ENCODE measurements at regions not wholly inside any gene's neighbourhood (a gene's known extent, or its start where the extent isn't known, plus 50 kb on each side); places are given as distances from the start of the nearest gene placed in this dataset.

DNA sequence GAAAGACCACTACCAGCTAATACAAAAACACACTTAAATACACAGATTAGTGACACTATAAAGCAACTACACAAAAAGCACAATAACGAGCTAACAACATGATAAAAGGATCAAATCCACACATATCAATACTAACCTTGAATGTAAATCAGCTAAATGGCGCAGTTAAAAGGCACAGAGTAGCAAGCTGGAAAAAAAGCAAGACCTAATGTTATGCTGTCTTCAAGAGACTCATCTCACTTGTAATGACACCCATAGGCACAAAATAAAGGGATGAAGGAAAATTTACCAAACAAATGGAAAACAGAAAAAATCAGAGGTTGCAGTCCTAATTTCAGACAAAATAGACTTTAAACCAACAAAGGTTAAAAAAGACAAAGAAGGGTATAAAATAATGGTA, 86.3 kb downstream of the NUS1 start:
- Mint-ChIP-seq H3K27me3 (ENCODE audit: insufficient read depth) (no peaks in the 10 kb centered on the region; the same call in 1 of the 2 replicates), H3K27ac (no peak overlapping the region), H3K4me1 (ENCODE audit: low read depth) (no peaks in the 10 kb centered on the region), H3K4me3 (no peak overlapping the region), H3K9me3 (peaks cover 10% of the 10 kb centered on the region), H3K36me3 (ENCODE audit: low read depth) (no peaks in the 10 kb centered on the region)
- TF ChIP-seq, protein P1, sequence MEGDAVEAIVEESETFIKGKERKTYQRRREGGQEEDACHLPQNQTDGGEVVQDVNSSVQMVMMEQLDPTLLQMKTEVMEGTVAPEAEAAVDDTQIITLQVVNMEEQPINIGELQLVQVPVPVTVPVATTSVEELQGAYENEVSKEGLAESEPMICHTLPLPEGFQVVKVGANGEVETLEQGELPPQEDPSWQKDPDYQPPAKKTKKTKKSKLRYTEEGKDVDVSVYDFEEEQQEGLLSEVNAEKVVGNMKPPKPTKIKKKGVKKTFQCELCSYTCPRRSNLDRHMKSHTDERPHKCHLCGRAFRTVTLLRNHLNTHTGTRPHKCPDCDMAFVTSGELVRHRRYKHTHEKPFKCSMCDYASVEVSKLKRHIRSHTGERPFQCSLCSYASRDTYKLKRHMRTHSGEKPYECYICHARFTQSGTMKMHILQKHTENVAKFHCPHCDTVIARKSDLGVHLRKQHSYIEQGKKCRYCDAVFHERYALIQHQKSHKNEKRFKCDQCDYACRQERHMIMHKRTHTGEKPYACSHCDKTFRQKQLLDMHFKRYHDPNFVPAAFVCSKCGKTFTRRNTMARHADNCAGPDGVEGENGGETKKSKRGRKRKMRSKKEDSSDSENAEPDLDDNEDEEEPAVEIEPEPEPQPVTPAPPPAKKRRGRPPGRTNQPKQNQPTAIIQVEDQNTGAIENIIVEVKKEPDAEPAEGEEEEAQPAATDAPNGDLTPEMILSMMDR (IDR thresholded peaks at IDR 0.05) = no peak
- no peak for DNase-seq

DNA sequence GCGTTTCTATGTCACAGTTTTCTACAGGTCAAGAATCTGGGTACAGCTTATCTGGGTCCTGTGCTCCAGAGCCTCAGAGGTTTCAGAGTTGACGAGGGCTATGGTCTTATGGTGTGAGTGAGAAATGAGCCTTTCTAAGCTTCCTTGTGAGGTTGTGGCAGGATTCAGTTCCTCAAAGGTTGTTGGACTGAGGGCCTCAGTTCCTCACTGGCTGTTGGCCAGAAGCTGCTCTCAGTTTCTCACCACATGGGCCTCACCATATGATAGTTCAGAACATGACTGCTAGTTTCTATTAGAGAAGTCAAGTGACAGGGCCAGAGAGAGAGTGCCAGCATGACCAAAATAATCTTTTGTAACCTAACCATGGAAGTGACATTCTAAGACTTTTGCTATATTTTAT, 96.1 kb downstream of the NUS1 start:
- H3K4me1 Mint-ChIP-seq (ENCODE audit: low read depth) = no peaks in the 10 kb centered on the region
- H3K9me3 Mint-ChIP-seq = no peaks in the 10 kb centered on the region; the same call in none of the 2 replicates
- H3K27me3 Mint-ChIP-seq (ENCODE audit: insufficient read depth) = no peaks in the 10 kb centered on the region; the same call in 1 of the 2 replicates
- H3K36me3 Mint-ChIP-seq (ENCODE audit: low read depth) = no peaks in the 10 kb centered on the region
- DNase-seq = no peak
- TF ChIP-seq, protein P1 (IDR thresholded peaks at IDR 0.05) = no peak
- no peak overlapping the region for H3K4me3 Mint-ChIP-seq
- no peak overlapping the region for H3K27ac Mint-ChIP-seq

DNA sequence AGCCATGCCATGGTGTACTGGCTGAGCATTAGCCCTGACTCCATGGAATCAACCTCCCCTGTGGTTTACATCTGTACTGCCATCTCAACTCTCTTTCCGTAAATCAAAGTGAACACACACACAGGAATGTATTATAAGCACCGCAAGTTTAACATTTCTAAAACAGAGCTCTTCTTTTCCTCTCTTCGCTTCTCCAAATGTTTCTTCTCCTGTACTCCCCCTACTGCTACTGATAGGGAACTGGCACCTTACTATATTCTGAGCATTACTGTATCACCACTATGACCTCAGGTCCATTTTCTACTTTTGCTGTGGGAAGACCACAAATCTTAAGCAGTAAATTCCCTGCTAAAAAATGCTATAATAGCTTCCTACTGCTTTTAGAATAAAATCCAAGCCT, 101.2 kb downstream of the NUS1 start:
- Mint-ChIP-seq H3K27ac (no peak overlapping the region), H3K4me1 (ENCODE audit: low read depth) (no peaks in the 10 kb centered on the region), H3K9me3 (no peaks in the 10 kb centered on the region), H3K4me3 (no peak overlapping the region), H3K27me3 (ENCODE audit: insufficient read depth) (no peaks in the 10 kb centered on the region; the same call in none of the 2 replicates), H3K36me3 (ENCODE audit: low read depth) (no peaks in the 10 kb centered on the region)
- no peak for DNase-seq
- TF ChIP-seq, protein P1 (IDR thresholded peaks at IDR 0.05) = no peak

DNA sequence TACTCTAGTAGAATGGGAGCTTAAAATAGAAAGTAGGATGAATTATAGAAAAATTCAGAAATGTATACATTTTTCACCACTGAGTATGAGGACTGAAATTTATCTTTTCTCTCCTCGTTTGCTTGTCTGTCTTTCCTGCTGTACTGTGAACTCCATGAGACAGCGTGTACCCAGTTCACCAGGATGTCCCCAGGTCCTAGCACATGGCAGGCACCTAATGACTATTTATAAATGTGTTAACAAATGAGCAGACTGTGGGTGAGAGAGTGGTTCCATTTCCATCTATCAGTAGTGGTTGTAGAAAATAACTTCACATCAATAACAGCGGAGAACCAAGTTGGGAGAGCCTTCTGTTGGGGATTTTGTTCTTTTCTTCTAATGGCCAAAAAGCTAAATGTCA, 106.3 kb downstream of the NUS1 start:
- H3K4me1 Mint-ChIP-seq (ENCODE audit: low read depth) = no peaks in the 10 kb centered on the region
- H3K36me3 Mint-ChIP-seq (ENCODE audit: low read depth) = no peaks in the 10 kb centered on the region
- H3K9me3 Mint-ChIP-seq = no peaks in the 10 kb centered on the region
- H3K27me3 Mint-ChIP-seq (ENCODE audit: insufficient read depth) = no peaks in the 10 kb centered on the region; the same call in 1 of the 2 replicates
- no peak overlapping the region for H3K4me3 Mint-ChIP-seq
- TF ChIP-seq, protein P1 (IDR thresholded peaks at IDR 0.05) = no peak
- DNase-seq = no peak
- H3K27ac Mint-ChIP-seq = no peak overlapping the region

DNA sequence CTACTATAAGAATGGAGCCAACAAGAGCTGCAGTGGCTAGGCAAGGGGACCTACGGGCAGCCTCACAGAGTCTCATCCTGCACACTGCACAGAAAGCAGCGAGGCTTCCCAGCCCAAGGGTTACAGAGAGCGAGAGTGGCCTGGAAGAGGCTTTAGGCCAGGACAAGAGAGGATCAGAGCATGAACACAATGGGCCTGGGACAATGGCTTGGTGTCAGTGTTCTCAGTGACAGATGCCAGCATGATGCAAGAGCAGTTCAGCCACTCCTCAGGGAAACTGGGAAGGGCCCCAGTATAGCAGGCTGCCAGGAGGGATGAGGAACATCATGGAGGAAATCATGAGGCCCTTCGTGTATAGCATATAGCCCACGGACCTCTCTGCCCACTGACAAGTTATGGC, 108.0 kb downstream of the NUS1 start:
- DNase-seq = no peak
- H3K27me3 Mint-ChIP-seq (ENCODE audit: insufficient read depth) = no peaks in the 10 kb centered on the region; the same call in 1 of the 2 replicates
- no peak overlapping the region for H3K27ac Mint-ChIP-seq
- H3K36me3 Mint-ChIP-seq (ENCODE audit: low read depth) = no peaks in the 10 kb centered on the region
- no peak overlapping the region for H3K4me3 Mint-ChIP-seq
- H3K9me3 Mint-ChIP-seq = no peaks in the 10 kb centered on the region
- TF ChIP-seq, protein P1 (IDR thresholded peaks at IDR 0.05) = no peak
- no peaks in the 10 kb centered on the region for H3K4me1 Mint-ChIP-seq (ENCODE audit: low read depth)

DNA sequence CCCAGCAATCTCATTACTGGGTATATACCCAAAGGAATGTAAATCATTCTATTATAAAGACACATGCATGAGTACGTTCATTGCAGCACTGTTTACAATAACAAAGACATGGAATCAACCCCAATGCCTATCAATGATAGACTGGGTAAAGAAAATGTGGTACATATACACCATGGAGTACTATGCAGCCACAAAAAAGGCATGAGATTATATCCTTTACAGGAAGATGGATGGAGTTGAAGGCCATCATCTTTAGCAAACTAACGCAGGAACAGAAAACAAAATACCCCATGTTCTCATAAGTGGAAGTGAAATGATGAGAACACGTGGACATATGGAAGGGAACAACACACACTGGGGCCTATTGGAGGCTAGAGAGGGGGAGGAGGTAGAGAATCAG, 115.7 kb downstream of the NUS1 start:
- Mint-ChIP-seq H3K27me3 (ENCODE audit: insufficient read depth) (no peaks in the 10 kb centered on the region), H3K9me3 (peaks cover 16% of the 10 kb centered on the region), H3K4me3 (no peak overlapping the region), H3K27ac (no peak overlapping the region), H3K36me3 (ENCODE audit: low read depth) (no peaks in the 10 kb centered on the region), H3K4me1 (ENCODE audit: low read depth) (no peaks in the 10 kb centered on the region)
- no peak for DNase-seq
- TF ChIP-seq, protein P1 (IDR thresholded peaks at IDR 0.05) = no peak
